HL-60 (cell line): ENCODE measurements at regions not wholly inside any gene's neighbourhood (a gene's known extent, or its start where the extent isn't known, plus 50 kb on each side); places are given as distances from the start of the nearest gene placed in this dataset.

Source experiments
- DNase-seq, 2 experiments: peaks; one replicate each; pipeline ENCODE4 v3.0.0-alpha.2; 2010 to 2020; ENCODE audit warnings: low read depth in 1 of 2, low spot score in 1 of 2
- H3K27ac ChIP-seq: fragments of 250-450 bp; sonication (Bioruptor Pico); replicated peaks from 2 replicates; pipeline ENCODE4 v1.5.1; 2020; ENCODE audit warnings: mild to moderate bottlenecking, moderate library complexity
- H3K27me3 ChIP-seq: fragments of 250-450 bp; sonication (Bioruptor Pico); 2 replicates; pipeline ENCODE4 v1.5.1; 2021; ENCODE audit warnings: mild to moderate bottlenecking, moderate library complexity; ENCODE audit not compliant: insufficient read depth, poor library complexity, severe bottlenecking
- H3K4me3 ChIP-seq: replicated peaks from 2 replicates; pipeline ENCODE4 v1.5.1; 2011; ENCODE audit warnings: mild to moderate bottlenecking, control low read depth, low read length; ENCODE audit not compliant: insufficient read depth
- GABPA ChIP-seq: IDR thresholded peaks from 2 replicates; pipeline ENCODE4 v1.6.1; 2012; ENCODE audit warnings: low read depth
- POLR2AphosphoS5 ChIP-seq: IDR thresholded peaks from 2 replicates; pipeline ENCODE4 v1.6.1; 2012; ENCODE audit warnings: low read depth
- SPI1 ChIP-seq: IDR thresholded peaks from 2 replicates; pipeline ENCODE4 v1.6.1; 2012; ENCODE audit warnings: low read depth, mild to moderate bottlenecking, borderline replicate concordance
- TF ChIP-seq, protein P1 (sequence below): IDR thresholded peaks from one replicate; pipeline ENCODE4 v1.5.1; 2011; ENCODE audit warnings: low read length, control low read depth, inconsistent platforms; ENCODE audit not compliant: insufficient read depth
- TF ChIP-seq, protein P2 (sequence below): IDR thresholded peaks from 2 replicates; pipeline ENCODE4 v1.6.1; 2012; ENCODE audit warnings: low read depth; ENCODE audit not compliant: insufficient replicate concordance

DNA sequence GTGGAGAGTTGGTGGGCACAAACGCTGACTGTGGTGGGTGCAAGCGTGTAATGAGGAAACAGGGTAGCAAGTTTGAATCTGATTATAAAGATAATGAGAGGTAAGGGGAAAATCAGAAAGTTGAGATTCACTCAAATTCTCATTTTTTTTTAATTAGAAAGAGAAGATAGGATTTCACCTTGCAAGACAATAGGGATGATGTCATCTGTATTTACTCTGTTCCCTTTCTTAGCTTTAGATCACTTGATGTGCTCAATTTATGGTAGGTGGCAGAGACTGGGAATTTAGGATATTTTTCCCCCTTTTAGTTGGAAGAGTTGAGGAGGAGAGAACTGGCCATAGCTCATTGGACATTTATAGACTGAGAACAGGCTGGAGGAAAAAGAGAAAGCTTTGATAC, 363.6 kb downstream of the AEBP2 start:
- H3K27me3 ChIP-seq = peaks cover 3% of the 10 kb centered on the region
- DNase-seq = no peak
- TF ChIP-seq, protein P1, sequence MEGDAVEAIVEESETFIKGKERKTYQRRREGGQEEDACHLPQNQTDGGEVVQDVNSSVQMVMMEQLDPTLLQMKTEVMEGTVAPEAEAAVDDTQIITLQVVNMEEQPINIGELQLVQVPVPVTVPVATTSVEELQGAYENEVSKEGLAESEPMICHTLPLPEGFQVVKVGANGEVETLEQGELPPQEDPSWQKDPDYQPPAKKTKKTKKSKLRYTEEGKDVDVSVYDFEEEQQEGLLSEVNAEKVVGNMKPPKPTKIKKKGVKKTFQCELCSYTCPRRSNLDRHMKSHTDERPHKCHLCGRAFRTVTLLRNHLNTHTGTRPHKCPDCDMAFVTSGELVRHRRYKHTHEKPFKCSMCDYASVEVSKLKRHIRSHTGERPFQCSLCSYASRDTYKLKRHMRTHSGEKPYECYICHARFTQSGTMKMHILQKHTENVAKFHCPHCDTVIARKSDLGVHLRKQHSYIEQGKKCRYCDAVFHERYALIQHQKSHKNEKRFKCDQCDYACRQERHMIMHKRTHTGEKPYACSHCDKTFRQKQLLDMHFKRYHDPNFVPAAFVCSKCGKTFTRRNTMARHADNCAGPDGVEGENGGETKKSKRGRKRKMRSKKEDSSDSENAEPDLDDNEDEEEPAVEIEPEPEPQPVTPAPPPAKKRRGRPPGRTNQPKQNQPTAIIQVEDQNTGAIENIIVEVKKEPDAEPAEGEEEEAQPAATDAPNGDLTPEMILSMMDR = no peak
- TF ChIP-seq GABPA (no peak), SPI1 (no peak), POLR2AphosphoS5 (no peak)
- TF ChIP-seq, protein P2, sequence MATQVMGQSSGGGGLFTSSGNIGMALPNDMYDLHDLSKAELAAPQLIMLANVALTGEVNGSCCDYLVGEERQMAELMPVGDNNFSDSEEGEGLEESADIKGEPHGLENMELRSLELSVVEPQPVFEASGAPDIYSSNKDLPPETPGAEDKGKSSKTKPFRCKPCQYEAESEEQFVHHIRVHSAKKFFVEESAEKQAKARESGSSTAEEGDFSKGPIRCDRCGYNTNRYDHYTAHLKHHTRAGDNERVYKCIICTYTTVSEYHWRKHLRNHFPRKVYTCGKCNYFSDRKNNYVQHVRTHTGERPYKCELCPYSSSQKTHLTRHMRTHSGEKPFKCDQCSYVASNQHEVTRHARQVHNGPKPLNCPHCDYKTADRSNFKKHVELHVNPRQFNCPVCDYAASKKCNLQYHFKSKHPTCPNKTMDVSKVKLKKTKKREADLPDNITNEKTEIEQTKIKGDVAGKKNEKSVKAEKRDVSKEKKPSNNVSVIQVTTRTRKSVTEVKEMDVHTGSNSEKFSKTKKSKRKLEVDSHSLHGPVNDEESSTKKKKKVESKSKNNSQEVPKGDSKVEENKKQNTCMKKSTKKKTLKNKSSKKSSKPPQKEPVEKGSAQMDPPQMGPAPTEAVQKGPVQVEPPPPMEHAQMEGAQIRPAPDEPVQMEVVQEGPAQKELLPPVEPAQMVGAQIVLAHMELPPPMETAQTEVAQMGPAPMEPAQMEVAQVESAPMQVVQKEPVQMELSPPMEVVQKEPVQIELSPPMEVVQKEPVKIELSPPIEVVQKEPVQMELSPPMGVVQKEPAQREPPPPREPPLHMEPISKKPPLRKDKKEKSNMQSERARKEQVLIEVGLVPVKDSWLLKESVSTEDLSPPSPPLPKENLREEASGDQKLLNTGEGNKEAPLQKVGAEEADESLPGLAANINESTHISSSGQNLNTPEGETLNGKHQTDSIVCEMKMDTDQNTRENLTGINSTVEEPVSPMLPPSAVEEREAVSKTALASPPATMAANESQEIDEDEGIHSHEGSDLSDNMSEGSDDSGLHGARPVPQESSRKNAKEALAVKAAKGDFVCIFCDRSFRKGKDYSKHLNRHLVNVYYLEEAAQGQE = no peak
- H3K27ac ChIP-seq = no peak overlapping the region
- H3K4me3 ChIP-seq = no peak overlapping the region

DNA sequence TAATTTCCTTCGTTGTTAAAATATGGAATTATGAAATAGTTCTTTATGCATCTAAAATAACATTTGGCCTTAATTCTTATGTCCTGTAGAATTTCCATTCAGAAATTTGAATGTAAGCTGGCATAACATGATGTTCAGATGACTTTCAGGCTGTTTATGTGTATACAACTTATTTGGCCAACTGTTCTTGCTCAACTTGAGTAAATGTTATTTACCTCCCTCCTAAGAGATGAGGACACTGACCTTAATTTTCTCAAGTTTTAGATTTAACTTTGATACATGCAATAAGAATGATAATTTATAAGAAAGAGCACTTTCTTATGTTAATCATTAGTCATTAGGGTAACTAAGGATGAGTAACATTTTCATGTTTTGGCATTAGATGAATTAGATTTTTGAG, 365.4 kb downstream of the AEBP2 start:
- Histone ChIP-seq H3K27ac (no peak overlapping the region), H3K27me3 (peaks cover 3% of the 10 kb centered on the region), H3K4me3 (no peak overlapping the region)
- no peak for TF ChIP-seq POLR2AphosphoS5
- TF ChIP-seq, protein P1 = no peak
- no peak for TF ChIP-seq SPI1
- no peak for TF ChIP-seq GABPA
- TF ChIP-seq, protein P2 = no peak
- DNase-seq = no peak

DNA sequence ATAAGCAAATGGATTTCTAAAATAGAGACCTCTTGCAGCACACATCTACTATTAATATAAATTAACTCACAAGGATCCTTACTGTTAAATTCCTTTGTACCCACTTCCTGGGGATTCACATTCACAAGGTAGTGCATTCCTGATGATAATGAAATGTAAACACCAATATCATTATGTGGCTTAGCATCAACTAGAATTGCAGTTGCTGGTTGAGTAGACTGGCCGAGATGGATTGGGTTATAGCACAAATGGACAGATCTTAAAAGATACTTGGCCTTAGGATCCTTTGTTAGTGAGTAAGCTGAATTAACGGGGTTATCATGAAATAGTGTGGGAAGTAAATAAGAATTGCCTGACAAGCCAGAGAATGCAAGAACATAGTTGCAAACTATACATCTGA, 369.1 kb downstream of the AEBP2 start:
- no peak overlapping the region for H3K4me3 ChIP-seq
- TF ChIP-seq POLR2AphosphoS5 (no peak), SPI1 (no peak), GABPA (no peak)
- TF ChIP-seq, protein P1 = no peak
- TF ChIP-seq, protein P2 = no peak
- no peak for DNase-seq
- peaks cover 2% of the 10 kb centered on the region for H3K27me3 ChIP-seq
- H3K27ac ChIP-seq = no peak overlapping the region
